GM13976 (cell line): ENCODE measurements at regions not wholly inside any gene's neighbourhood (a gene's known extent, or its start where the extent isn't known, plus 50 kb on each side); places are given as distances from the start of the nearest gene placed in this dataset.
"Not testable (repeated sequence)": the region's sequence is repeated elsewhere in the genome, so short reads cannot be mapped to it uniquely, and the experiment has no call there.

Source experiments
- DNase-seq: peaks from one replicate; pipeline ENCODE4 v3.0.0; 2012; ENCODE audit warnings: low spot score
- in situ Hi-C: fragments of 300-500 bp; cut with MboI; formaldehyde crosslinking; loops from one replicate; pipeline ENCODE4 v1.12.0; 2022; ENCODE audit warnings: low sequenced_read_pairs, mixed read lengths, inconsistent platforms; ENCODE audit not compliant: unreplicated experiment
- TF ChIP-seq, protein P1 (sequence below): IDR thresholded peaks from 2 replicates; pipeline ENCODE4 v1.5.1; 2012; ENCODE audit warnings: borderline replicate concordance, mild to moderate bottlenecking; ENCODE audit not compliant: insufficient read depth; ENCODE audit errors: extremely low read depth, missing control alignments, control extremely low read depth

- TF ChIP-seq, protein P1, sequence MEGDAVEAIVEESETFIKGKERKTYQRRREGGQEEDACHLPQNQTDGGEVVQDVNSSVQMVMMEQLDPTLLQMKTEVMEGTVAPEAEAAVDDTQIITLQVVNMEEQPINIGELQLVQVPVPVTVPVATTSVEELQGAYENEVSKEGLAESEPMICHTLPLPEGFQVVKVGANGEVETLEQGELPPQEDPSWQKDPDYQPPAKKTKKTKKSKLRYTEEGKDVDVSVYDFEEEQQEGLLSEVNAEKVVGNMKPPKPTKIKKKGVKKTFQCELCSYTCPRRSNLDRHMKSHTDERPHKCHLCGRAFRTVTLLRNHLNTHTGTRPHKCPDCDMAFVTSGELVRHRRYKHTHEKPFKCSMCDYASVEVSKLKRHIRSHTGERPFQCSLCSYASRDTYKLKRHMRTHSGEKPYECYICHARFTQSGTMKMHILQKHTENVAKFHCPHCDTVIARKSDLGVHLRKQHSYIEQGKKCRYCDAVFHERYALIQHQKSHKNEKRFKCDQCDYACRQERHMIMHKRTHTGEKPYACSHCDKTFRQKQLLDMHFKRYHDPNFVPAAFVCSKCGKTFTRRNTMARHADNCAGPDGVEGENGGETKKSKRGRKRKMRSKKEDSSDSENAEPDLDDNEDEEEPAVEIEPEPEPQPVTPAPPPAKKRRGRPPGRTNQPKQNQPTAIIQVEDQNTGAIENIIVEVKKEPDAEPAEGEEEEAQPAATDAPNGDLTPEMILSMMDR = no peak
- no peak for DNase-seq
- in situ Hi-C loops = no loop called here
These were observed 256.1 kb upstream of the PTBP2 start for GRCh38 chr1:96465441-96465840.

DNA sequence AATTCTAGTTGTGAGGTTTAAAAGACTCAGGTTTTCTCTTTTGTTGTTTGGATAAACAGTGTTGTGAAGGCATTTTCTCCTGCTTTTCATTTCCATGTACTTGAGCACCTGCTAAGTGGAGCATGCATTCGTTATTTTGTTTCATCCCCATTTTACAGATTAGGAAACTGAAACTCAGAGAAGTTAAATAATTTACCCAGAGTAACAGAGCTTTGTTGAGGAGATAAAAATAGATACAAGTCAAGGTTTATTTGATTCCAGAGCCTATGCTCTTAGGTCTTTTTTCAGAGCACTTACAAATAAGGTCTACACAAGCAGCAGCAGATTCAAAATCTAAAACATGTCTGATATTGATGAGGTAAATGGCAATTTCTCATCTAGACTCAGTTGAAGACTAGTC, 254.7 kb upstream of the PTBP2 start:
- DNase-seq = no peak
- in situ Hi-C loops = no loop called here
- TF ChIP-seq, protein P1 = no peak

GRCh38 chr1:96469726-96470125, 251.9 kb upstream of the PTBP2 start:
- not testable (repeated sequence) for DNase-seq

GRCh38 chr1:96472471-96472870, 249.1 kb upstream of the PTBP2 start:
- TF ChIP-seq, protein P1 = no peak
- in situ Hi-C loops = no loop called here
- no peak for DNase-seq

More at GRCh38 chr1:96469726-96470125, 251.9 kb upstream of the PTBP2 start:
- in situ Hi-C loops = not testable (repeated sequence)

GRCh38 chr1:96473791-96474434, 247.7 kb upstream of the PTBP2 start:
- DNase-seq = no peak
- in situ Hi-C loops = no loop called here
- TF ChIP-seq, protein P1 = no peak

GRCh38 chr1:96474985-96475743, 246.4 kb upstream of the PTBP2 start:
- DNase-seq = no peak
- TF ChIP-seq, protein P1 = no peak
- in situ Hi-C loops = no loop called here

DNA sequence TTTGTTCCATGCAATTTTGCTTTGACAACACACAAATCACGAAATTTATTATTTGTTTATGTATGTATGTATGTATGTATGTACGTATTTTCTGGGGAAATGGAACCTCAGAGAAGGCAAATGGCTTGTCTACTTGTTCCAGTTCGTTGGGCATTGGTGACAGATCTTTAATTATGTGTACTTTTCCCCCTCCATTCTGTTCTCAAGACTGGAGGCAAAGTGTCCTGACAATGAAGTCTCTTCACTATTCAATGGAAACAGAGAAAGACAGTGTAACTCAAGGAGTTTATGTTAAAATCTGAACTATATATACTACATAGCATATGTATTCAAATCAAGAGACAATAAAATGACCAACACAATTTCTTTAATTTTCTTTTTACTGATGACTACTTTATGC, 245.7 kb upstream of the PTBP2 start:
- no peak for DNase-seq
- TF ChIP-seq, protein P1 = no peak
- in situ Hi-C loops = no loop called here
